Liver (tissue), 8 donors: ENCODE measurements at regions not wholly inside any gene's neighbourhood (a gene's known extent, or its start where the extent isn't known, plus 50 kb on each side); places are given as distances from the start of the nearest gene placed in this dataset.
"Not testable (repeated sequence)": the region's sequence is repeated elsewhere in the genome, so short reads cannot be mapped to it uniquely, and the experiment has no call there.

Experiments used
- DNase-seq: peaks from one replicate; pipeline ENCODE4 v3.0.0-alpha.2; 2017; ENCODE audit warnings: low spot score
- H3K27ac ChIP-seq, 2 donors: one replicate each; pipeline ENCODE4 v1.7.0; 2013; ENCODE audit warnings: inconsistent platforms in 2 of 2, low read length in 2 of 2, control low read depth in 1 of 2, low read depth in 1 of 2, mild to moderate bottlenecking in 1 of 2
- H3K27me3 ChIP-seq, 4 donors: one replicate each; pipeline versions ENCODE4 v1.6.1 to v1.7.0; 2013; ENCODE audit warnings: low read length in 3 of 4, inconsistent platforms in 1 of 4, mild to moderate bottlenecking in 1 of 4, moderate library complexity in 1 of 4; ENCODE audit not compliant: control insufficient read depth in 4 of 4, insufficient read depth in 4 of 4
- H3K36me3 ChIP-seq, 4 donors: one replicate each; pipeline versions ENCODE4 v1.6.1 to v1.7.0; 2013; ENCODE audit warnings: low read length in 3 of 4, mild to moderate bottlenecking in 3 of 4, low read depth in 1 of 4, moderate library complexity in 1 of 4; ENCODE audit not compliant: control insufficient read depth in 4 of 4, insufficient read depth in 3 of 4
- H3K4me1 ChIP-seq, 4 donors: one replicate each; pipeline versions ENCODE4 v1.6.1 to v1.7.0; 2013; ENCODE audit warnings: low read length in 3 of 4, mild to moderate bottlenecking in 3 of 4, moderate library complexity in 1 of 4; ENCODE audit not compliant: control insufficient read depth in 4 of 4, insufficient read depth in 4 of 4
- H3K4me3 ChIP-seq, 3 donors: one replicate each; pipeline versions ENCODE4 v1.6.1 to v1.7.0; 2013; ENCODE audit warnings: low read length in 3 of 3, control low read depth in 1 of 3, low read depth in 1 of 3, mild to moderate bottlenecking in 1 of 3
- H3K9ac ChIP-seq, 2 donors: one replicate each; pipeline ENCODE4 v1.7.0; 2013; ENCODE audit warnings: low read length in 2 of 2, mild to moderate bottlenecking in 2 of 2, moderate library complexity in 2 of 2, control low read depth in 1 of 2, low read depth in 1 of 2
- H3K9me3 ChIP-seq, 4 donors: one replicate each; pipeline versions ENCODE4 v1.6.1 to v1.7.0; 2013; ENCODE audit warnings: low read length in 3 of 4; ENCODE audit not compliant: control insufficient read depth in 4 of 4
- EGR1 ChIP-seq, 2 donors: IDR thresholded peaks; 2 replicates each; pipeline ENCODE4 v1.6.1; 2016 to 2018; ENCODE audit warnings: antibody characterized with exemption in 2 of 2, low read depth in 2 of 2
- GABPA ChIP-seq, 2 donors: IDR thresholded peaks in 1 of 2; conservative IDR thresholded peaks in 1 of 2; 2 replicates each; pipeline ENCODE4 v1.6.1; 2016; ENCODE audit warnings: antibody characterized with exemption in 2 of 2, mild to moderate bottlenecking in 1 of 2, moderate library complexity in 1 of 2
- JUND ChIP-seq, 2 donors: IDR thresholded peaks; 2 replicates each; pipeline ENCODE4 v1.6.1; 2016; ENCODE audit warnings: antibody characterized with exemption in 2 of 2
- RAD21 ChIP-seq, 2 donors: IDR thresholded peaks; 2 replicates each; pipeline ENCODE4 v1.6.1; 2016; ENCODE audit warnings: antibody characterized with exemption in 2 of 2, mild to moderate bottlenecking in 2 of 2
- SP1 ChIP-seq: IDR thresholded peaks from 2 replicates; pipeline ENCODE4 v1.6.1; 2018; ENCODE audit warnings: antibody characterized with exemption, mild to moderate bottlenecking
- YY1 ChIP-seq: IDR thresholded peaks from 2 replicates; pipeline ENCODE4 v1.6.1; 2016; ENCODE audit warnings: antibody characterized with exemption, mild to moderate bottlenecking
- WGBS: extraction: QIAGEN DNeasy Blood & Tissue Kit; methylation state at CpG from one replicate; pipeline ENCODE4 v1.1.7; 2013; 5-methylcytosine and 5-hydroxymethylcytosine counted together
- TF ChIP-seq, protein P1 (sequence below): IDR thresholded peaks from 2 replicates; pipeline ENCODE4 v1.6.1; 2016; ENCODE audit warnings: antibody characterized with exemption
- TF ChIP-seq, protein P2 (sequence below): IDR thresholded peaks from 2 replicates; pipeline ENCODE4 v1.6.1; 2016; ENCODE audit warnings: antibody characterized with exemption
- TF ChIP-seq, protein P3 (sequence below): fragments of 150-350 bp; IDR thresholded peaks from 2 replicates; pipeline ENCODE4 v1.5.1; 2017; ENCODE audit warnings: improper control_type of control experiment, low read depth, low read length; ENCODE audit not compliant: missing input control
- donor health status: healthy.
- donor health status: healthy.
- donor health status: healthy.
- donor health status: healthy.
- donor health status: healthy.

DNA sequence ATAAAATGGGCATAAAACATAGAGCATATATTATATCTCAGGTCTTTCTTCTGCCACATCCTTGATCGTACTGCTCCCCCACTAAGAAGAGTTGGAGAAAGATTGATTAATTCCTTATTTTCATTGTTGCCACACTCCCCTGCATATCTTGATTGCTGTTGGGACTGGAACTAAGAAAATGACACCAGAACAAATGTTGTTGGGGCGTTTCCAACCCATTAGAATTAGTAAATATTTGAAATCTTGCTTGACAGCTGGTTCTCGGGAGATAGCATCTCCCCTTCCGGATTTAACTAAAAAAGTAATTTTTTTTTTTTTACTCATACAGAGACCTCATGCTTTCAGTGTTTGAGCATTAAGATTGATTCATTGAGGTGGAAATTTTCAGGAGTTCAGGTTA is 493.0 kb upstream of the PLXNA2 start:
- WGBS, result 85% methylated on average over 4 of the region's 4 CpGs
- H3K27ac ChIP-seq, result no peak overlapping the region
- H3K4me1 ChIP-seq, result no peaks in the 10 kb centered on the region
- no peaks in the 10 kb centered on the region for H3K27me3 ChIP-seq
- TF ChIP-seq EGR1 (IDR thresholded peaks at IDR 0.05; ENCODE audit: low read depth in 2 of 2), result no peak
- TF ChIP-seq SP1, result no peak
- H3K9ac ChIP-seq, result no peak overlapping the region
- H3K36me3 ChIP-seq, result no peaks in the 10 kb centered on the region
- no peak for DNase-seq
- no peaks in the 10 kb centered on the region for H3K9me3 ChIP-seq
- no peak overlapping the region for H3K4me3 ChIP-seq

GRCh38 chr1:208737922-208738321 is 493.7 kb upstream of the PLXNA2 start:
- no peak for DNase-seq
- no peak overlapping the region for H3K27ac ChIP-seq
- 92% methylated on average over 4 of the region's 4 CpGs for WGBS
- H3K9me3 ChIP-seq, result no peaks in the 10 kb centered on the region
- TF ChIP-seq GABPA (IDR thresholded peaks at IDR 0.05 in 1 of 2, conservative IDR thresholded peaks at IDR 0.05 in 1 of 2) (no peak), JUND (IDR thresholded peaks at IDR 0.05) (no peak), RAD21 (IDR thresholded peaks at IDR 0.05) (no peak), YY1 (no peak)
- TF ChIP-seq, protein P1, sequence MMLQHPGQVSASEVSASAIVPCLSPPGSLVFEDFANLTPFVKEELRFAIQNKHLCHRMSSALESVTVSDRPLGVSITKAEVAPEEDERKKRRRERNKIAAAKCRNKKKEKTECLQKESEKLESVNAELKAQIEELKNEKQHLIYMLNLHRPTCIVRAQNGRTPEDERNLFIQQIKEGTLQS, result no peak
- TF ChIP-seq, protein P2, sequence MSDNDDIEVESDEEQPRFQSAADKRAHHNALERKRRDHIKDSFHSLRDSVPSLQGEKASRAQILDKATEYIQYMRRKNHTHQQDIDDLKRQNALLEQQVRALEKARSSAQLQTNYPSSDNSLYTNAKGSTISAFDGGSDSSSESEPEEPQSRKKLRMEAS, result no peak
- H3K9ac ChIP-seq, result no peak overlapping the region
- H3K4me3 ChIP-seq, result no peak overlapping the region
- no peaks in the 10 kb centered on the region for H3K27me3 ChIP-seq
- H3K4me1 ChIP-seq, result no peaks in the 10 kb centered on the region
- H3K36me3 ChIP-seq, result no peaks in the 10 kb centered on the region

GRCh38 chr1:208739636-208740035 is 495.5 kb upstream of the PLXNA2 start:
- H3K27me3 ChIP-seq, H3K36me3 ChIP-seq, H3K4me1 ChIP-seq, H3K27ac ChIP-seq, H3K4me3 ChIP-seq, DNase-seq, H3K9ac ChIP-seq, H3K9me3 ChIP-seq: not testable (repeated sequence)
- WGBS, result 96% methylated on average over 20 of the region's 20 CpGs

DNA sequence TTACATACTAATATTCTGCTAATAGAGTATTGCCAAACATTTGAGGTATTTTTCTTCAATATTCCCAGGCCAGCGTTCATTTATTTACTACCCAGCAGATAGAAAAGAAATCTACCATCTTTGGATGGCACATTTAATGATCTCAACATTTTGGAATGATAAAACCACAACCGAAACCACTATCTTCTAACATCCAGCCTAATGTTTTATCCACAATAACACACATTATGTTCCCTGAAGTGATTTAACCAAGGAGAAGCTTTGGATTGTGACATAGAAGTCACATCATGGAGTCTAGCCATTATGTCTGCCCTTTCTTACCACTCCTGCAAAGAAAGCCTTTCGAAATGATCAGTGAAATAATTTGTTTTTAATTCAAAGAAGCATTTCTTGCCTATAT is 497.1 kb upstream of the PLXNA2 start:
- no peaks in the 10 kb centered on the region for H3K27me3 ChIP-seq
- WGBS, result 94% methylated on average over 3 of the region's 3 CpGs
- no peaks in the 10 kb centered on the region for H3K36me3 ChIP-seq
- H3K9ac ChIP-seq, result no peak overlapping the region
- no peak for DNase-seq
- H3K27ac ChIP-seq, result no peak overlapping the region
- no peak overlapping the region for H3K4me3 ChIP-seq
- no peaks in the 10 kb centered on the region for H3K4me1 ChIP-seq
- TF ChIP-seq, protein P3, sequence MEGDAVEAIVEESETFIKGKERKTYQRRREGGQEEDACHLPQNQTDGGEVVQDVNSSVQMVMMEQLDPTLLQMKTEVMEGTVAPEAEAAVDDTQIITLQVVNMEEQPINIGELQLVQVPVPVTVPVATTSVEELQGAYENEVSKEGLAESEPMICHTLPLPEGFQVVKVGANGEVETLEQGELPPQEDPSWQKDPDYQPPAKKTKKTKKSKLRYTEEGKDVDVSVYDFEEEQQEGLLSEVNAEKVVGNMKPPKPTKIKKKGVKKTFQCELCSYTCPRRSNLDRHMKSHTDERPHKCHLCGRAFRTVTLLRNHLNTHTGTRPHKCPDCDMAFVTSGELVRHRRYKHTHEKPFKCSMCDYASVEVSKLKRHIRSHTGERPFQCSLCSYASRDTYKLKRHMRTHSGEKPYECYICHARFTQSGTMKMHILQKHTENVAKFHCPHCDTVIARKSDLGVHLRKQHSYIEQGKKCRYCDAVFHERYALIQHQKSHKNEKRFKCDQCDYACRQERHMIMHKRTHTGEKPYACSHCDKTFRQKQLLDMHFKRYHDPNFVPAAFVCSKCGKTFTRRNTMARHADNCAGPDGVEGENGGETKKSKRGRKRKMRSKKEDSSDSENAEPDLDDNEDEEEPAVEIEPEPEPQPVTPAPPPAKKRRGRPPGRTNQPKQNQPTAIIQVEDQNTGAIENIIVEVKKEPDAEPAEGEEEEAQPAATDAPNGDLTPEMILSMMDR, result no peak
- no peaks in the 10 kb centered on the region for H3K9me3 ChIP-seq
